HepG2 (cell line): ENCODE measurements at regions not wholly inside any gene's neighbourhood (a gene's known extent, or its start where the extent isn't known, plus 50 kb on each side); places are given as distances from the start of the nearest gene placed in this dataset.

Experiments used
- ATAC-seq: fragments of 200-7000 bp; cut with Tn5 transposase; 3 replicates; pipeline ENCODE4 v1.9.1; 2020; ENCODE audit warnings: mild to moderate bottlenecking, moderate library complexity
- BruUV-seq: library from RNA; stranded (reverse); fragments of 400-500 nt; replicated peaks from 2 replicates; lab custom pipeline; 2021; lab: Mats Ljungman, UMichigan
- CTCF ChIA-PET: fragments of 300-600 bp; formaldehyde crosslinking; extraction: SDS; loops from one replicate; lab custom pipeline; 2021; ENCODE audit warnings: low total read pairs, inconsistent platforms, low intra/inter-chr PET ratio; lab: Yijun Ruan, JAX
- POLR2A ChIA-PET: fragments of 350-600 bp; sonication (Branson Sonifier 250); formaldehyde crosslinking; loops from one replicate; lab custom pipeline; 2020; ENCODE audit warnings: antibody characterized with exemption, inconsistent platforms; lab: Yijun Ruan, JAX
- DNase-seq: peaks from one replicate; pipeline ENCODE4 v3.0.0-alpha.2; 2015; ENCODE audit warnings: low spot score
- FAIRE-seq: peaks from 3 replicates; lab custom pipeline; 2011; peaks lifted over from hg19 to GRCh38; lab: Jason Lieb, UNC
- H2AFZ ChIP-seq: one replicate; pipeline ENCODE4 v1.6.1; 2011; ENCODE audit warnings: low read length, inconsistent platforms
- H3K27ac ChIP-seq: fragments of 300-600 bp; 3 replicates; pipeline ENCODE4 v1.8.0; 2011; ENCODE audit warnings: mixed run types, mild to moderate bottlenecking, mixed read lengths, low read length, inconsistent platforms; ENCODE audit not compliant: insufficient read depth; ENCODE audit errors: extremely low read length
- H3K27me3 ChIP-seq, 2 experiments: fragments of 200-600 bp in 1 of 2; 2 replicates in 1 of 2; 3 replicates in 1 of 2; pipeline versions ENCODE4 v1.6.0 to v1.8.0; 2011; ENCODE audit warnings: low read length in 2 of 2, mild to moderate bottlenecking in 2 of 2, moderate library complexity in 2 of 2, inconsistent platforms in 1 of 2; ENCODE audit not compliant: insufficient read depth in 2 of 2, control insufficient read depth in 1 of 2
- H3K36me3 ChIP-seq, 2 experiments: fragments of 200-600 bp in 1 of 2; replicated peaks in 1 of 2; 2 replicates in 1 of 2; 3 replicates in 1 of 2; pipeline versions ENCODE4 v1.5.1 to v1.8.0; 2011; ENCODE audit warnings: low read length in 2 of 2, inconsistent platforms in 1 of 2; ENCODE audit not compliant: insufficient read depth in 2 of 2, control insufficient read depth in 1 of 2
- H3K4me1 ChIP-seq: 2 replicates; pipeline ENCODE4 v1.5.1; 2012; ENCODE audit warnings: low read length, inconsistent platforms; ENCODE audit not compliant: insufficient read depth
- H3K4me2 ChIP-seq: 2 replicates; pipeline ENCODE4 v1.6.0; 2011; ENCODE audit warnings: low read depth, low read length, inconsistent platforms
- H3K4me3 ChIP-seq, 3 experiments: fragments of 200-600 bp in 1 of 3; sonication (generic), shearing (Covaris generic) in 1 of 3; replicated peaks in 1 of 3; 2 replicates each; pipeline ENCODE4 v1.5.1; 2011 to 2016; ENCODE audit warnings: low read length in 3 of 3, inconsistent platforms in 2 of 3, low read depth in 2 of 3, mild to moderate bottlenecking in 2 of 3, control low read depth in 1 of 3, mixed read lengths in 1 of 3; ENCODE audit not compliant: insufficient read depth in 1 of 3
- H3K79me2 ChIP-seq: one replicate; pipeline ENCODE4 v1.6.1; 2011; ENCODE audit warnings: low read length, inconsistent platforms; ENCODE audit not compliant: insufficient read depth
- H3K9ac ChIP-seq: 2 replicates; pipeline ENCODE4 v1.6.0; 2011; ENCODE audit warnings: mild to moderate bottlenecking, low read depth, low read length, inconsistent platforms; ENCODE audit not compliant: insufficient read depth
- H3K9me3 ChIP-seq: 2 replicates; pipeline ENCODE4 v1.5.1; 2012; ENCODE audit warnings: mild to moderate bottlenecking, low read length
- H4K20me1 ChIP-seq: 2 replicates; pipeline ENCODE4 v1.6.0; 2011; ENCODE audit warnings: inconsistent platforms, mild to moderate bottlenecking, low read length, moderate library complexity; ENCODE audit not compliant: insufficient read depth
- HES4 ChIP-seq: sonication (generic); formaldehyde crosslinking; IDR thresholded peaks from 2 replicates; pipeline ENCODE4 v1.9.0; 2021; ENCODE audit warnings: mild to moderate bottlenecking, missing genetic modification reagents, borderline replicate concordance
- HOXD1 ChIP-seq: sonication (generic); formaldehyde crosslinking; IDR thresholded peaks from 2 replicates; pipeline ENCODE4 v1.5.0; 2020; ENCODE audit warnings: missing genetic modification reagents
- JUN ChIP-seq: sonication (generic); formaldehyde crosslinking; IDR thresholded peaks from 2 replicates; pipeline ENCODE4 v1.4.0; 2020; ENCODE audit warnings: mild to moderate bottlenecking, missing genetic modification reagents
- MXD4 ChIP-seq: IDR thresholded peaks from 2 replicates; pipeline ENCODE4 v1.6.1; 2016; ENCODE audit warnings: mild to moderate bottlenecking, missing biosample characterization, missing genetic modification reagents
- SRSF9 ChIP-seq: fragments of 200-400 bp; formaldehyde crosslinking; IDR thresholded peaks from 2 replicates; pipeline ENCODE4 v1.6.1; 2018; ENCODE audit warnings: borderline replicate concordance, mild to moderate bottlenecking, low read depth, low read length; ENCODE audit not compliant: insufficient read depth, poor library complexity, severe bottlenecking
- SRY ChIP-seq: sonication (generic); formaldehyde crosslinking; IDR thresholded peaks from 2 replicates; pipeline ENCODE4 v1.8.0; 2022; ENCODE audit warnings: mild to moderate bottlenecking, missing genetic modification reagents
- TCF12 ChIP-seq, 2 experiments: fragments of 450-650 bp in 1 of 2; sonication (generic) in 1 of 2; formaldehyde crosslinking in 1 of 2; IDR thresholded peaks; 2 replicates each; pipeline versions ENCODE4 v1.6.1 to v1.8.0; 2017 to 2022; ENCODE audit warnings: antibody characterized with exemption in 1 of 2, mild to moderate bottlenecking in 1 of 2, missing genetic modification reagents in 1 of 2, moderate library complexity in 1 of 2
- ZNF883 ChIP-seq: sonication (generic); formaldehyde crosslinking; IDR thresholded peaks from 2 replicates; pipeline ENCODE4 v1.5.1; 2020; ENCODE audit warnings: mild to moderate bottlenecking, missing genetic modification reagents; ENCODE audit errors: not compliant biosample characterization
- WGBS: methylation state at CpG from one replicate; pipeline ENCODE4 v1.1.6; 2017; ENCODE audit warnings: low lambda C conversion rate; 5-methylcytosine and 5-hydroxymethylcytosine counted together
- in situ Hi-C: cut with HindIII; loops from 2 replicates; pipeline ENCODE4 v1.10.0; 2017; ENCODE audit warnings: low pct_unique_long_range_greater_than_20kb; ENCODE audit not compliant: extremely low pct_ligation_motif_present
- intact Hi-C: fragments of 100-400 bp; cut with micrococcal nuclease; formaldehyde crosslinking; loops from one replicate; pipeline ENCODE4 v1.10.0; 2022; ENCODE audit not compliant: unreplicated experiment
- TF ChIP-seq, protein P1 (sequence below): sonication (generic); formaldehyde crosslinking; IDR thresholded peaks from 2 replicates; pipeline ENCODE4 v1.4.0; 2020; ENCODE audit warnings: mild to moderate bottlenecking, missing genetic modification reagents
- TF ChIP-seq, protein P2 (sequence below): sonication (generic); formaldehyde crosslinking; IDR thresholded peaks from 2 replicates; pipeline ENCODE4 v1.8.0; 2022; ENCODE audit warnings: missing genetic modification reagents, low read depth, mild to moderate bottlenecking, borderline replicate concordance
- TF ChIP-seq, protein P3 (sequence below): sonication (generic); formaldehyde crosslinking; IDR thresholded peaks from 2 replicates; pipeline ENCODE4 v1.5.0; 2020; ENCODE audit warnings: mild to moderate bottlenecking, missing genetic modification reagents
- TF ChIP-seq, protein P4 (sequence below): sonication (generic); formaldehyde crosslinking; IDR thresholded peaks from 2 replicates; pipeline ENCODE4 v1.4.0; 2020; ENCODE audit warnings: missing genetic modification reagents
- TF ChIP-seq, protein P5 (sequence below): sonication (generic); formaldehyde crosslinking; IDR thresholded peaks from 2 replicates; pipeline ENCODE4 v1.8.0; 2022; ENCODE audit warnings: low read depth, missing genetic modification reagents
- TF ChIP-seq, protein P6 (sequence below): sonication (generic); formaldehyde crosslinking; IDR thresholded peaks from 2 replicates; pipeline ENCODE4 v1.4.0; 2020; ENCODE audit warnings: mild to moderate bottlenecking, missing genetic modification reagents

DNA sequence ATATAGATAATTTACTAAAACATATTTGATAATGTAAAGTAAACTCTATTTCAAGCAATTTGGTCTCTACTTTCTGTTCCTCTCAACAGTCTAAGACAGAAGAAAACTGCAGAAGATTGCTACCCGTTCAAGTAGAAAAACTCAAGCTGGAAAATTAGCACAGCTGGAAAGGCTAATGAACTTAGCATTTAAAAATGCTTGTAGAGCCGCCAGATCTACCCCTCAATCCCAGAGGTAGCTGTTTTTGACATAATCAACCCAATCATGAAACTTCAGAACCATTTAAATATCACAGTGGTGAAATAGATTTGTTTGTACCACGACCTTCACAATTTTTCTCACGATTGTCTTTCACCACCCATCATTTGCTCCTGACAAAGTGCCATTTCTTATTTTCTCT lies 479.5 kb downstream of the SPRY1 start:
- POLR2A ChIA-PET = no interaction called here
- in situ Hi-C loops = no loop called here
- Histone ChIP-seq H3K27ac (no peak overlapping the region), H3K79me2 (no peaks in the 10 kb centered on the region)
- ATAC-seq = no peak
- 65% methylated on average over 4 of the region's 4 CpGs for WGBS
- DNase-seq = no peak
- TF ChIP-seq MXD4 (no peak), HOXD1 (CRISPR knock-in tag) (no peak), SRY (no peak), TCF12 (IDR thresholded peaks at IDR 0.05) (no peak), TCF12 (CRISPR knock-in tag; IDR thresholded peaks at IDR 0.05) (no peak), ZNF883 (CRISPR knock-in tag) (no peak), HES4 (CRISPR knock-in tag) (no peak), SRSF9 (no peak), JUN (CRISPR knock-in tag) (no peak)
- TF ChIP-seq, protein P1, sequence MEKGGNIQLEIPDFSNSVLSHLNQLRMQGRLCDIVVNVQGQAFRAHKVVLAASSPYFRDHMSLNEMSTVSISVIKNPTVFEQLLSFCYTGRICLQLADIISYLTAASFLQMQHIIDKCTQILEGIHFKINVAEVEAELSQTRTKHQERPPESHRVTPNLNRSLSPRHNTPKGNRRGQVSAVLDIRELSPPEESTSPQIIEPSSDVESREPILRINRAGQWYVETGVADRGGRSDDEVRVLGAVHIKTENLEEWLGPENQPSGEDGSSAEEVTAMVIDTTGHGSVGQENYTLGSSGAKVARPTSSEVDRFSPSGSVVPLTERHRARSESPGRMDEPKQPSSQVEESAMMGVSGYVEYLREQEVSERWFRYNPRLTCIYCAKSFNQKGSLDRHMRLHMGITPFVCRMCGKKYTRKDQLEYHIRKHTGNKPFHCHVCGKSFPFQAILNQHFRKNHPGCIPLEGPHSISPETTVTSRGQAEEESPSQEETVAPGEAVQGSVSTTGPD = no peak
- TF ChIP-seq, protein P2, sequence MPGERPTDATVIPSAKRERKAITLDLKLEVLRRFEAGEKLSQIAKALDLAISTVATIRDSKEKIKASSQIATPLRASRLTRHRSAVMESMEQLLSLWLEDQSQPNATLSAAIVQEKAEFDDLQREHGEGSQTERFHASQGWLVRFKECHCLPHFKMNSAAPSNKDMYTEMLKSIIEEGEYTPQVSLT = no peak
- TF ChIP-seq, protein P3, sequence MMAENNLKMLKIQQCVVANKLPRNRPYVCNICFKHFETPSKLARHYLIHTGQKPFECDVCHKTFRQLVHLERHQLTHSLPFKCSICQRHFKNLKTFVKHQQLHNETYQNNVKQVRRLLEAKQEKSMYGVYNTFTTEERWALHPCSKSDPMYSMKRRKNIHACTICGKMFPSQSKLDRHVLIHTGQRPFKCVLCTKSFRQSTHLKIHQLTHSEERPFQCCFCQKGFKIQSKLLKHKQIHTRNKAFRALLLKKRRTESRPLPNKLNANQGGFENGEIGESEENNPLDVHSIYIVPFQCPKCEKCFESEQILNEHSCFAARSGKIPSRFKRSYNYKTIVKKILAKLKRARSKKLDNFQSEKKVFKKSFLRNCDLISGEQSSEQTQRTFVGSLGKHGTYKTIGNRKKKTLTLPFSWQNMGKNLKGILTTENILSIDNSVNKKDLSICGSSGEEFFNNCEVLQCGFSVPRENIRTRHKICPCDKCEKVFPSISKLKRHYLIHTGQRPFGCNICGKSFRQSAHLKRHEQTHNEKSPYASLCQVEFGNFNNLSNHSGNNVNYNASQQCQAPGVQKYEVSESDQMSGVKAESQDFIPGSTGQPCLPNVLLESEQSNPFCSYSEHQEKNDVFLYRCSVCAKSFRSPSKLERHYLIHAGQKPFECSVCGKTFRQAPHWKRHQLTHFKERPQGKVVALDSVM (CRISPR knock-in tag) = no peak
- TF ChIP-seq, protein P4, sequence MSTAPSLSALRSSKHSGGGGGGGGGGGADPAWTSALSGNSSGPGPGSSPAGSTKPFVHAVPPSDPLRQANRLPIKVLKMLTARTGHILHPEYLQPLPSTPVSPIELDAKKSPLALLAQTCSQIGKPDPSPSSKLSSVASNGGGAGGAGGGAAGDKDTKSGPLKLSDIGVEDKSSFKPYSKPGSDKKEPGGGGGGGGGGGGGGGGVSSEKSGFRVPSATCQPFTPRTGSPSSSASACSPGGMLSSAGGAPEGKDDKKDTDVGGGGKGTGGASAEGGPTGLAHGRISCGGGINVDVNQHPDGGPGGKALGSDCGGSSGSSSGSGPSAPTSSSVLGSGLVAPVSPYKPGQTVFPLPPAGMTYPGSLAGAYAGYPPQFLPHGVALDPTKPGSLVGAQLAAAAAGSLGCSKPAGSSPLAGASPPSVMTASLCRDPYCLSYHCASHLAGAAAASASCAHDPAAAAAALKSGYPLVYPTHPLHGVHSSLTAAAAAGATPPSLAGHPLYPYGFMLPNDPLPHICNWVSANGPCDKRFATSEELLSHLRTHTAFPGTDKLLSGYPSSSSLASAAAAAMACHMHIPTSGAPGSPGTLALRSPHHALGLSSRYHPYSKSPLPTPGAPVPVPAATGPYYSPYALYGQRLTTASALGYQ (CRISPR knock-in tag) = no peak
- TF ChIP-seq, protein P5, sequence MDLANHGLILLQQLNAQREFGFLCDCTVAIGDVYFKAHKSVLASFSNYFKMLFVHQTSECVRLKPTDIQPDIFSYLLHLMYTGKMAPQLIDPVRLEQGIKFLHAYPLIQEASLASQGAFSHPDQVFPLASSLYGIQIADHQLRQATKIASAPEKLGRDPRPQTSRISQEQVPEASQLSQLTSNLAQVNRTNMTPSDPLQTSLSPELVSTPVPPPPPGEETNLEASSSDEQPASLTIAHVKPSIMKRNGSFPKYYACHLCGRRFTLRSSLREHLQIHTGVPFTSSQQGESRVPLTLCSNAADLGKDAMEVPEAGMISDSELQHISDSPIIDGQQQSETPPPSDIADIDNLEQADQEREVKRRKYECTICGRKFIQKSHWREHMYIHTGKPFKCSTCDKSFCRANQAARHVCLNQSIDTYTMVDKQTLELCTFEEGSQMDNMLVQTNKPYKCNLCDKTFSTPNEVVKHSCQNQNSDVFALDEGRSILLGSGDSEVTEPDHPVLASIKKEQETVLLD (CRISPR knock-in tag) = no peak
- TF ChIP-seq, protein P6, sequence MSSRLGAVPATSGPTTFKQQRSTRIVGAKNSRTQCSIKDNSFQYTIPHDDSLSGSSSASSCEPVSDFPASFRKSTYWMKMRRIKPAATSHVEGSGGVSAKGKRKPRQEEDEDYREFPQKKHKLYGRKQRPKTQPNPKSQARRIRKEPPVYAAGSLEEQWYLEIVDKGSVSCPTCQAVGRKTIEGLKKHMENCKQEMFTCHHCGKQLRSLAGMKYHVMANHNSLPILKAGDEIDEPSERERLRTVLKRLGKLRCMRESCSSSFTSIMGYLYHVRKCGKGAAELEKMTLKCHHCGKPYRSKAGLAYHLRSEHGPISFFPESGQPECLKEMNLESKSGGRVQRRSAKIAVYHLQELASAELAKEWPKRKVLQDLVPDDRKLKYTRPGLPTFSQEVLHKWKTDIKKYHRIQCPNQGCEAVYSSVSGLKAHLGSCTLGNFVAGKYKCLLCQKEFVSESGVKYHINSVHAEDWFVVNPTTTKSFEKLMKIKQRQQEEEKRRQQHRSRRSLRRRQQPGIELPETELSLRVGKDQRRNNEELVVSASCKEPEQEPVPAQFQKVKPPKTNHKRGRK (CRISPR knock-in tag) = no peak
- TF ChIP-seq, all 625 proteins: peak for 0
- CTCF ChIA-PET = no interaction called here
- FAIRE-seq = no peak
- Histone ChIP-seq H2AFZ (no peak overlapping the region), H4K20me1 (no peaks in the 10 kb centered on the region), H3K27me3 (no peaks in the 10 kb centered on the region), H3K4me3 (no peak overlapping the region), H3K9ac (no peak overlapping the region), H3K36me3 (no peaks in the 10 kb centered on the region), H3K4me2 (no peak overlapping the region), H3K4me1 (peaks cover 19% of the 10 kb centered on the region), H3K9me3 (no peaks in the 10 kb centered on the region)
- no TSS peak for BruUV-seq
- intact Hi-C loops = no loop called here
